HepG2 (cell line): ENCODE measurements at regions not wholly inside any gene's neighbourhood (a gene's known extent, or its start where the extent isn't known, plus 50 kb on each side); places are given as distances from the start of the nearest gene placed in this dataset.

Source experiments
- ATAC-seq: fragments of 200-7000 bp; cut with Tn5 transposase; 3 replicates; pipeline ENCODE4 v1.9.1; 2020; ENCODE audit warnings: mild to moderate bottlenecking, moderate library complexity
- BruUV-seq: library from RNA; stranded (reverse); fragments of 400-500 nt; replicated peaks from 2 replicates; lab custom pipeline; 2021; lab: Mats Ljungman, UMichigan
- CTCF ChIA-PET: fragments of 300-600 bp; formaldehyde crosslinking; extraction: SDS; loops from one replicate; lab custom pipeline; 2021; ENCODE audit warnings: low total read pairs, inconsistent platforms, low intra/inter-chr PET ratio; lab: Yijun Ruan, JAX
- POLR2A ChIA-PET: fragments of 350-600 bp; sonication (Branson Sonifier 250); formaldehyde crosslinking; loops from one replicate; lab custom pipeline; 2020; ENCODE audit warnings: antibody characterized with exemption, inconsistent platforms; lab: Yijun Ruan, JAX
- DNase-seq: peaks from one replicate; pipeline ENCODE4 v3.0.0-alpha.2; 2015; ENCODE audit warnings: low spot score
- FAIRE-seq: peaks from 3 replicates; lab custom pipeline; 2011; peaks lifted over from hg19 to GRCh38; lab: Jason Lieb, UNC
- H2AFZ ChIP-seq: one replicate; pipeline ENCODE4 v1.6.1; 2011; ENCODE audit warnings: low read length, inconsistent platforms
- H3K27ac ChIP-seq: fragments of 300-600 bp; 3 replicates; pipeline ENCODE4 v1.8.0; 2011; ENCODE audit warnings: mixed run types, mild to moderate bottlenecking, mixed read lengths, low read length, inconsistent platforms; ENCODE audit not compliant: insufficient read depth; ENCODE audit errors: extremely low read length
- H3K27me3 ChIP-seq, 2 experiments: fragments of 200-600 bp in 1 of 2; 2 replicates in 1 of 2; 3 replicates in 1 of 2; pipeline versions ENCODE4 v1.6.0 to v1.8.0; 2011; ENCODE audit warnings: low read length in 2 of 2, mild to moderate bottlenecking in 2 of 2, moderate library complexity in 2 of 2, inconsistent platforms in 1 of 2; ENCODE audit not compliant: insufficient read depth in 2 of 2, control insufficient read depth in 1 of 2
- H3K36me3 ChIP-seq, 2 experiments: fragments of 200-600 bp in 1 of 2; replicated peaks in 1 of 2; 2 replicates in 1 of 2; 3 replicates in 1 of 2; pipeline versions ENCODE4 v1.5.1 to v1.8.0; 2011; ENCODE audit warnings: low read length in 2 of 2, inconsistent platforms in 1 of 2; ENCODE audit not compliant: insufficient read depth in 2 of 2, control insufficient read depth in 1 of 2
- H3K4me1 ChIP-seq: 2 replicates; pipeline ENCODE4 v1.5.1; 2012; ENCODE audit warnings: low read length, inconsistent platforms; ENCODE audit not compliant: insufficient read depth
- H3K4me2 ChIP-seq: 2 replicates; pipeline ENCODE4 v1.6.0; 2011; ENCODE audit warnings: low read depth, low read length, inconsistent platforms
- H3K4me3 ChIP-seq, 3 experiments: fragments of 200-600 bp in 1 of 3; sonication (generic), shearing (Covaris generic) in 1 of 3; replicated peaks in 1 of 3; 2 replicates each; pipeline ENCODE4 v1.5.1; 2011 to 2016; ENCODE audit warnings: low read length in 3 of 3, inconsistent platforms in 2 of 3, low read depth in 2 of 3, mild to moderate bottlenecking in 2 of 3, control low read depth in 1 of 3, mixed read lengths in 1 of 3; ENCODE audit not compliant: insufficient read depth in 1 of 3
- H3K79me2 ChIP-seq: one replicate; pipeline ENCODE4 v1.6.1; 2011; ENCODE audit warnings: low read length, inconsistent platforms; ENCODE audit not compliant: insufficient read depth
- H3K9ac ChIP-seq: 2 replicates; pipeline ENCODE4 v1.6.0; 2011; ENCODE audit warnings: mild to moderate bottlenecking, low read depth, low read length, inconsistent platforms; ENCODE audit not compliant: insufficient read depth
- H3K9me3 ChIP-seq: 2 replicates; pipeline ENCODE4 v1.5.1; 2012; ENCODE audit warnings: mild to moderate bottlenecking, low read length
- H4K20me1 ChIP-seq: 2 replicates; pipeline ENCODE4 v1.6.0; 2011; ENCODE audit warnings: inconsistent platforms, mild to moderate bottlenecking, low read length, moderate library complexity; ENCODE audit not compliant: insufficient read depth
- KDM5A ChIP-seq: fragments of 200-600 bp; sonication (generic); IDR thresholded peaks from 2 replicates; pipeline ENCODE4 v1.7.0; 2018; ENCODE audit warnings: antibody characterized with exemption, mild to moderate bottlenecking, low read length, borderline replicate concordance
- PHB2 ChIP-seq: fragments of 450-650 bp; IDR thresholded peaks from 2 replicates; pipeline ENCODE4 v1.6.1; 2018; ENCODE audit not compliant: partially characterized antibody
- RFXANK ChIP-seq: IDR thresholded peaks from 2 replicates; pipeline ENCODE4 v1.6.1; 2016
- WGBS: methylation state at CpG from one replicate; pipeline ENCODE4 v1.1.6; 2017; ENCODE audit warnings: low lambda C conversion rate; 5-methylcytosine and 5-hydroxymethylcytosine counted together
- in situ Hi-C: cut with HindIII; loops from 2 replicates; pipeline ENCODE4 v1.10.0; 2017; ENCODE audit warnings: low pct_unique_long_range_greater_than_20kb; ENCODE audit not compliant: extremely low pct_ligation_motif_present
- intact Hi-C: fragments of 100-400 bp; cut with micrococcal nuclease; formaldehyde crosslinking; loops from one replicate; pipeline ENCODE4 v1.10.0; 2022; ENCODE audit not compliant: unreplicated experiment
- TF ChIP-seq, protein P1 (sequence below): conservative IDR thresholded peaks from 2 replicates; pipeline ENCODE4 v1.6.1; 2018; ENCODE audit warnings: missing genetic modification reagents
- TF ChIP-seq, protein P2 (sequence below): sonication (generic); formaldehyde crosslinking; IDR thresholded peaks from 2 replicates; pipeline ENCODE4 v1.4.0; 2020; ENCODE audit warnings: low read depth, missing genetic modification reagents

- H3K9ac ChIP-seq: no peak overlapping the region
- DNase-seq (no peak), ATAC-seq (no peak)
- no peaks in the 10 kb centered on the region for H4K20me1 ChIP-seq
- TF ChIP-seq PHB2: no peak
- TF ChIP-seq, protein P1, sequence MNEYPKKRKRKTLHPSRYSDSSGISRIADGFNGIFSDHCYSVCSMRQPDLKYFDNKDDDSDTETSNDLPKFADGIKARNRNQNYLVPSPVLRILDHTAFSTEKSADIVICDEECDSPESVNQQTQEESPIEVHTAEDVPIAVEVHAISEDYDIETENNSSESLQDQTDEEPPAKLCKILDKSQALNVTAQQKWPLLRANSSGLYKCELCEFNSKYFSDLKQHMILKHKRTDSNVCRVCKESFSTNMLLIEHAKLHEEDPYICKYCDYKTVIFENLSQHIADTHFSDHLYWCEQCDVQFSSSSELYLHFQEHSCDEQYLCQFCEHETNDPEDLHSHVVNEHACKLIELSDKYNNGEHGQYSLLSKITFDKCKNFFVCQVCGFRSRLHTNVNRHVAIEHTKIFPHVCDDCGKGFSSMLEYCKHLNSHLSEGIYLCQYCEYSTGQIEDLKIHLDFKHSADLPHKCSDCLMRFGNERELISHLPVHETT (CRISPR knock-in tag): no peak
- no peak for TF ChIP-seq RFXANK (CRISPR knock-in tag)
- TF ChIP-seq, protein P2, sequence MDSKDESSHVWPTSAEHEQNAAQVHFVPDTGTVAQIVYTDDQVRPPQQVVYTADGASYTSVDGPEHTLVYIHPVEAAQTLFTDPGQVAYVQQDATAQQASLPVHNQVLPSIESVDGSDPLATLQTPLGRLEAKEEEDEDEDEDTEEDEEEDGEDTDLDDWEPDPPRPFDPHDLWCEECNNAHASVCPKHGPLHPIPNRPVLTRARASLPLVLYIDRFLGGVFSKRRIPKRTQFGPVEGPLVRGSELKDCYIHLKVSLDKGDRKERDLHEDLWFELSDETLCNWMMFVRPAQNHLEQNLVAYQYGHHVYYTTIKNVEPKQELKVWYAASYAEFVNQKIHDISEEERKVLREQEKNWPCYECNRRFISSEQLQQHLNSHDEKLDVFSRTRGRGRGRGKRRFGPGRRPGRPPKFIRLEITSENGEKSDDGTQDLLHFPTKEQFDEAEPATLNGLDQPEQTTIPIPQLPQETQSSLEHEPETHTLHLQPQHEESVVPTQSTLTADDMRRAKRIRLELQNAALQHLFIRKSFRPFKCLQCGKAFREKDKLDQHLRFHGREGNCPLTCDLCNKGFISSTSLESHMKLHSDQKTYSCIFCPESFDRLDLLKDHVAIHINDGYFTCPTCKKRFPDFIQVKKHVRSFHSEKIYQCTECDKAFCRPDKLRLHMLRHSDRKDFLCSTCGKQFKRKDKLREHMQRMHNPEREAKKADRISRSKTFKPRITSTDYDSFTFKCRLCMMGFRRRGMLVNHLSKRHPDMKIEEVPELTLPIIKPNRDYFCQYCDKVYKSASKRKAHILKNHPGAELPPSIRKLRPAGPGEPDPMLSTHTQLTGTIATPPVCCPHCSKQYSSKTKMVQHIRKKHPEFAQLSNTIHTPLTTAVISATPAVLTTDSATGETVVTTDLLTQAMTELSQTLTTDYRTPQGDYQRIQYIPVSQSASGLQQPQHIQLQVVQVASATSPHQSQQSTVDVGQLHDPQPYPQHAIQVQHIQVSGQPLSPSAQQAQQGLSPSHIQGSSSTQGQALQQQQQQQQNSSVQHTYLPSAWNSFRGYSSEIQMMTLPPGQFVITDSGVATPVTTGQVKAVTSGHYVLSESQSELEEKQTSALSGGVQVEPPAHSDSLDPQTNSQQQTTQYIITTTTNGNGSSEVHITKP (CRISPR knock-in tag): no peak
- TF ChIP-seq KDM5A: no peak
- TF ChIP-seq, all 625 proteins: peak for 0
- H3K27ac ChIP-seq: no peak overlapping the region
- in situ Hi-C loops (no loop called here), intact Hi-C loops (no loop called here)
- H2AFZ ChIP-seq: no peak overlapping the region
- POLR2A ChIA-PET: no interaction called here
- peaks cover 16% of the 10 kb centered on the region for H3K4me1 ChIP-seq
- peaks cover 4 to 44% of the 10 kb centered on the region in 2 experiments for H3K36me3 ChIP-seq
- CTCF ChIA-PET: no interaction called here
- H3K9me3 ChIP-seq: no peaks in the 10 kb centered on the region
- H3K4me2 ChIP-seq: no peak overlapping the region
- 100% methylated on average over 3 of the region's 8 CpGs for WGBS
- BruUV-seq: no TSS peak
- no peaks in the 10 kb centered on the region for H3K79me2 ChIP-seq
- no peak for FAIRE-seq
- no peak overlapping the region for H3K4me3 ChIP-seq
- no peaks in the 10 kb centered on the region for H3K27me3 ChIP-seq
Observed at GRCh38 chr3:13242364-13242737, 169.1 kb upstream of the IQSEC1 start.
